ENCODE measurements at regions not wholly inside any gene's neighbourhood (a gene's known extent, or its start where the extent isn't known, plus 50 kb on each side); places are given as distances from the start of the nearest gene placed in this dataset.
"Not testable (repeated sequence)": the region's sequence is repeated elsewhere in the genome, so short reads cannot be mapped to it uniquely, and the experiment has no call there.

GRCh38 chr9:33695299-33695698, 100.1 kb upstream of the PRSS3 start:
- no peak for DNase-seq (ENCODE audit: extremely low read depth, low read depth)
- TF ChIP-seq, protein P1, sequence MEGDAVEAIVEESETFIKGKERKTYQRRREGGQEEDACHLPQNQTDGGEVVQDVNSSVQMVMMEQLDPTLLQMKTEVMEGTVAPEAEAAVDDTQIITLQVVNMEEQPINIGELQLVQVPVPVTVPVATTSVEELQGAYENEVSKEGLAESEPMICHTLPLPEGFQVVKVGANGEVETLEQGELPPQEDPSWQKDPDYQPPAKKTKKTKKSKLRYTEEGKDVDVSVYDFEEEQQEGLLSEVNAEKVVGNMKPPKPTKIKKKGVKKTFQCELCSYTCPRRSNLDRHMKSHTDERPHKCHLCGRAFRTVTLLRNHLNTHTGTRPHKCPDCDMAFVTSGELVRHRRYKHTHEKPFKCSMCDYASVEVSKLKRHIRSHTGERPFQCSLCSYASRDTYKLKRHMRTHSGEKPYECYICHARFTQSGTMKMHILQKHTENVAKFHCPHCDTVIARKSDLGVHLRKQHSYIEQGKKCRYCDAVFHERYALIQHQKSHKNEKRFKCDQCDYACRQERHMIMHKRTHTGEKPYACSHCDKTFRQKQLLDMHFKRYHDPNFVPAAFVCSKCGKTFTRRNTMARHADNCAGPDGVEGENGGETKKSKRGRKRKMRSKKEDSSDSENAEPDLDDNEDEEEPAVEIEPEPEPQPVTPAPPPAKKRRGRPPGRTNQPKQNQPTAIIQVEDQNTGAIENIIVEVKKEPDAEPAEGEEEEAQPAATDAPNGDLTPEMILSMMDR (IDR thresholded peaks at IDR 0.05; ENCODE audit: low read depth, low read length): no peak

GRCh38 chr9:33695856-33696255, 99.5 kb upstream of the PRSS3 start:
- no peak for DNase-seq (ENCODE audit: extremely low read depth, low read depth)
- TF ChIP-seq, protein P1 (IDR thresholded peaks at IDR 0.05; ENCODE audit: low read depth, low read length): no peak

DNA sequence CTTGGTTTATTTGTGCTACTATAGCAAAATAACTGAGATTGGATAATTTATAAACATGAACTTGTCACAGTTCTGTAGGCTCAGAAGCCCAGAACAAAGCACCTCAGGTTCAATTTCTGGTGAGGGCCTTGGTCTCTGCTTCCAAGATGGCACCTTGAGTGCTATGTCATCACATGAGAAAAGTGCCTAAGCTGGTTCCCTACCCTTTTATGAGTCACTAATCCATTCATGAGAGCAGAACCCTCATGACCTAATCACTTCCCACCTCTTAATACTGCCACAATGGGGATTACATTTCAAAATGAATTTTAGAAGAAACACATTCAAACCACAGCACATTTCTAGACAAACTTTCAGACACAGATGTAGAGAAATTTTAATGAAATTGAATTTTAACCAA, 98.2 kb upstream of the PRSS3 start:
- TF ChIP-seq, protein P1 (IDR thresholded peaks at IDR 0.05; ENCODE audit: low read depth, low read length): no peak
- DNase-seq (ENCODE audit: extremely low read depth, low read depth): no peak

- no peak for DNase-seq (ENCODE audit: extremely low read depth, low read depth)
- TF ChIP-seq, protein P1 (IDR thresholded peaks at IDR 0.05; ENCODE audit: low read depth, low read length): no peak
Measured at GRCh38 chr9:33698267-33698666, 97.1 kb upstream of the PRSS3 start.

DNA sequence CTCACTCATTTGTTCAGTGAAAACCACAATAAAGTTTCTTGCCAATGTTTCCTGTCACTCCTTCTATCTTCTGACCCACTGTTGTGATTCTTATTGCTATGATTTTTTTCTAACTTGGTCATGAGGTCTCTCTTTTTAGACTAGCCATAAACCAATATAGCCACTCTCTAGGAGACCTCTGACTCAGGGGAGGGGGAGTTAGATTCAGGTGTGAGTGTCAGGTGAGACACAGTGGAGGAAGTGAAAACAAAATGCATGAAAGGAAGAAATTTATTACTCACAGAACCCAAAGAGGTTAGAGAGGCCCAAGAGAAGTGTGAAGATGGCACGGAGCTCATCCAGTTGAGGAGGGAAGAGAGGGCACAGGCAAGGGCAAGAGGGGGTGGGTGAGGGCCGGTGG, 94.4 kb upstream of the PRSS3 start:
- not testable (repeated sequence) for DNase-seq (ENCODE audit: extremely low read depth, low read depth)

DNA sequence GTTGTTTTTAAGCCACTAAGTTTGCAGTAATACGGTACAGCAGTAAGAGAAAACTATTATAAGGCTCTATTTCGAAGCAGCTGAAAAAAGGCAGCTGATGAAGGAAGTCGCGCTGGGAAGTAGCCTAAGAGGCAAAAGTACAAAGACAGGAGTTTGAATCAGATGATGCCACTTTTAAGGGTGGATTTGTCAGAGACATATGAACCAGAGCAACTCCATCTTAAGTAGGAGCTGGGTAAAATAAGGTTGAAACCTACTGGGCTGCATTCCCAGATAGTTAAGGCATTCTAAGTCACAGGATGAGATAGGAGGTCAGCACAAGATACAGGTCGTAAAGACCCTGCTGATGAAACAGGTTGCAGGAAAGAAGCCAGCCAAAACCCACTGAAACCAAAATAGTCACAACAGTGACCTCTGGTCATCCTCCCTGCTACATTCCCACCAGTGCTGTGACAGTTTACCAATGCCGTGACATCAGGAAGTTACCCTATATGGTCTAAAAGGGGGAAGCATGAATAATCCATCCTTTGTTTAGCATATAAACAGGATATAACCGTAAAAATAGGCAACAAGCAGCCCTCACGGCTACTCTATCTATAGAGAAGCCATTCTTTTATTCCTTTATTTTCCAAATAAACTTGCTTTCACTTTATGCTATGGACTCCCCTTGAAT, 91.8 kb upstream of the PRSS3 start:
- DNase-seq (ENCODE audit: extremely low read depth, low read depth): no peak
- TF ChIP-seq, protein P1 (IDR thresholded peaks at IDR 0.05; ENCODE audit: low read depth, low read length): no peak

DNA sequence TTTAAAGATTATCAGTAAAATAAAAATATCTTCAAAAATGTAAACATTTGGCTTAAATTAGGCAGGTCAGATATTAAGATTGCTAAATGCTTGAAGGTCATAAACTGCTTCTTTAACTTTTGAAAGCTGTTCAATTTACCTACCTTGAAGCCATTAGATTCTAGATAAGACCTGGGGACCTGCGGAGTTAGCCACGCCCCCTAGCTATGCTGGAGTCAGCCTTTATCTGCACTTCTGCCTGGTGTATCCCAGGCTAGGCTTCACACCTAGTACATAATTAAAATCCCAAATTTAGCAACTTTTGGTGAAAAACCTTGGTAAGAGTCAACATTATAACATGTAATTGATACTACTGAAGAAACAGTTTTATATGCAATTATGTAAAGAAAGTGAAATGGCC, 89.9 kb upstream of the PRSS3 start:
- not testable (repeated sequence) for DNase-seq (ENCODE audit: extremely low read depth, low read depth)

- no peak for DNase-seq (ENCODE audit: extremely low read depth, low read depth)
- TF ChIP-seq, protein P1 (IDR thresholded peaks at IDR 0.05; ENCODE audit: low read depth, low read length): no peak
Measured at GRCh38 chr9:33708441-33708840, 86.9 kb upstream of the PRSS3 start.
